Stimulated activated effector memory CD8-positive, alpha-beta T cell treated with anti-CD3 and anti-CD28 coated beads, Interleukin-12 subunit alpha, Interleukin-12 subunit beta, amount 100 ng/mL, for 72 hours (primary cell): ENCODE measurements at regions not wholly inside any gene's neighbourhood (a gene's known extent, or its start where the extent isn't known, plus 50 kb on each side); places are given as distances from the start of the nearest gene placed in this dataset.
"Not testable (repeated sequence)": the region's sequence is repeated elsewhere in the genome, so short reads cannot be mapped to it uniquely, and the experiment has no call there.

Source experiments
- ATAC-seq: fragments of 150-1000 bp; cut with Tn5 transposase; 2 replicates; pipeline ENCODE4 v1.10.0; 2021
- DNase-seq, 2 donors: peaks; one replicate each; pipeline ENCODE4 v3.0.0; 2021 to 2022; ENCODE audit warnings: low spot score in 2 of 2
- H3K27ac Mint-ChIP-seq: one replicate; pipeline ENCODE4 v1.8.0; 2022; ENCODE audit warnings: mild to moderate bottlenecking, mixed read lengths
- H3K36me3 Mint-ChIP-seq: one replicate; pipeline ENCODE4 v1.8.0; 2022; ENCODE audit warnings: mild to moderate bottlenecking, mixed read lengths
- H3K4me1 Mint-ChIP-seq: one replicate; pipeline ENCODE4 v1.8.0; 2022; ENCODE audit warnings: mixed read lengths
- H3K4me3 Mint-ChIP-seq: one replicate; pipeline ENCODE4 v1.8.0; 2022; ENCODE audit warnings: mild to moderate bottlenecking, mixed read lengths
- H3K9me3 Mint-ChIP-seq: one replicate; pipeline ENCODE4 v1.8.0; 2022; ENCODE audit warnings: mixed read lengths

GRCh38 chr10:57161157-57161556 is 800.1 kb upstream of the ZWINT start:
- DNase-seq: no peak
- peaks cover 8% of the 10 kb centered on the region for H3K9me3 Mint-ChIP-seq
- ATAC-seq: no peak
- no peaks in the 10 kb centered on the region for H3K36me3 Mint-ChIP-seq
- H3K4me3 Mint-ChIP-seq: no peak overlapping the region
- no peak overlapping the region for H3K27ac Mint-ChIP-seq
- H3K4me1 Mint-ChIP-seq: no peaks in the 10 kb centered on the region

GRCh38 chr10:57145548-57145947 is 784.5 kb upstream of the ZWINT start:
- Mint-ChIP-seq H3K4me1 (no peaks in the 10 kb centered on the region), H3K4me3 (no peak overlapping the region)

GRCh38 chr10:57142925-57143576 is 782.0 kb upstream of the ZWINT start:
- DNase-seq (no peak), ATAC-seq (no peak)
- H3K9me3 Mint-ChIP-seq: peaks cover 24% of the 10 kb centered on the region
- no peak overlapping the region for H3K27ac Mint-ChIP-seq
- H3K36me3 Mint-ChIP-seq: no peaks in the 10 kb centered on the region
- no peak overlapping the region for H3K4me3 Mint-ChIP-seq
- no peaks in the 10 kb centered on the region for H3K4me1 Mint-ChIP-seq

More at GRCh38 chr10:57145548-57145947, 784.5 kb upstream of the ZWINT start:
- H3K27ac Mint-ChIP-seq: no peak overlapping the region
- no peaks in the 10 kb centered on the region for H3K36me3 Mint-ChIP-seq
- ATAC-seq (no peak), DNase-seq (no peak)
- peaks cover 19% of the 10 kb centered on the region for H3K9me3 Mint-ChIP-seq

GRCh38 chr10:57141708-57142107 is 780.6 kb upstream of the ZWINT start:
- no peaks in the 10 kb centered on the region for H3K4me1 Mint-ChIP-seq
- no peaks in the 10 kb centered on the region for H3K36me3 Mint-ChIP-seq
- H3K4me3 Mint-ChIP-seq: no peak overlapping the region
- H3K27ac Mint-ChIP-seq: no peak overlapping the region
- DNase-seq: no peak
- no peak for ATAC-seq
- peaks cover 18% of the 10 kb centered on the region for H3K9me3 Mint-ChIP-seq

GRCh38 chr10:57119684-57120083 is 758.6 kb upstream of the ZWINT start:
- DNase-seq: no peak
- ATAC-seq: no peak
- Mint-ChIP-seq H3K4me1 (no peaks in the 10 kb centered on the region), H3K9me3 (peaks cover 4% of the 10 kb centered on the region), H3K36me3 (no peaks in the 10 kb centered on the region), H3K4me3 (no peak overlapping the region), H3K27ac (no peak overlapping the region)

- DNase-seq: no peak
- H3K4me3 Mint-ChIP-seq: no peak overlapping the region
Measured at GRCh38 chr10:57113545-57113944, 752.5 kb upstream of the ZWINT start.

GRCh38 chr10:57102236-57102635 is 741.2 kb upstream of the ZWINT start:
- Mint-ChIP-seq H3K4me3 (no peak overlapping the region), H3K36me3 (no peaks in the 10 kb centered on the region), H3K9me3 (peaks cover 20% of the 10 kb centered on the region), H3K4me1 (no peaks in the 10 kb centered on the region), H3K27ac (no peak overlapping the region)
- DNase-seq (no peak), ATAC-seq (no peak)

More at GRCh38 chr10:57113545-57113944, 752.5 kb upstream of the ZWINT start:
- Mint-ChIP-seq H3K36me3 (no peaks in the 10 kb centered on the region), H3K9me3 (peaks cover 12% of the 10 kb centered on the region), H3K4me1 (no peaks in the 10 kb centered on the region), H3K27ac (no peak overlapping the region)
- no peak for ATAC-seq

- no peak overlapping the region for H3K4me3 Mint-ChIP-seq
- H3K36me3 Mint-ChIP-seq: no peaks in the 10 kb centered on the region
- H3K9me3 Mint-ChIP-seq: peaks cover 21% of the 10 kb centered on the region
- ATAC-seq (no peak), DNase-seq (no peak)
- H3K4me1 Mint-ChIP-seq: no peaks in the 10 kb centered on the region
- no peak overlapping the region for H3K27ac Mint-ChIP-seq
Measured at GRCh38 chr10:57098146-57098545, 737.1 kb upstream of the ZWINT start.

GRCh38 chr10:57096044-57096443 is 735.0 kb upstream of the ZWINT start:
- DNase-seq (no peak), ATAC-seq (peak; percentile 8)
- Mint-ChIP-seq H3K4me1 (no peaks in the 10 kb centered on the region), H3K4me3 (no peak overlapping the region), H3K9me3 (peaks cover 17% of the 10 kb centered on the region), H3K36me3 (no peaks in the 10 kb centered on the region), H3K27ac (no peak overlapping the region)

GRCh38 chr10:57094965-57095364 is 733.9 kb upstream of the ZWINT start:
- no peak overlapping the region for H3K27ac Mint-ChIP-seq
- no peak for DNase-seq
- no peaks in the 10 kb centered on the region for H3K4me1 Mint-ChIP-seq
- no peak overlapping the region for H3K4me3 Mint-ChIP-seq
- H3K36me3 Mint-ChIP-seq: no peaks in the 10 kb centered on the region
- H3K9me3 Mint-ChIP-seq: peaks cover 17% of the 10 kb centered on the region
- ATAC-seq: no peak

- Mint-ChIP-seq H3K9me3 (peaks cover 17% of the 10 kb centered on the region), H3K27ac (no peak overlapping the region), H3K36me3 (no peaks in the 10 kb centered on the region), H3K4me1 (no peaks in the 10 kb centered on the region), H3K4me3 (no peak overlapping the region)
- ATAC-seq: no peak
- DNase-seq: no peak
Measured at GRCh38 chr10:57094083-57094482, 733.0 kb upstream of the ZWINT start.

GRCh38 chr10:57053530-57053929 is 692.5 kb upstream of the ZWINT start:
- H3K9me3 Mint-ChIP-seq: peaks cover 28% of the 10 kb centered on the region
- no peaks in the 10 kb centered on the region for H3K36me3 Mint-ChIP-seq
- H3K4me1 Mint-ChIP-seq: no peaks in the 10 kb centered on the region
- DNase-seq: no peak
- no peak overlapping the region for H3K4me3 Mint-ChIP-seq
- no peak for ATAC-seq
- no peak overlapping the region for H3K27ac Mint-ChIP-seq

- no peaks in the 10 kb centered on the region for H3K4me1 Mint-ChIP-seq
- no peak overlapping the region for H3K27ac Mint-ChIP-seq
- ATAC-seq (no peak), DNase-seq (no peak)
- H3K9me3 Mint-ChIP-seq: peaks cover 20% of the 10 kb centered on the region
- H3K36me3 Mint-ChIP-seq: no peaks in the 10 kb centered on the region
- H3K4me3 Mint-ChIP-seq: no peak overlapping the region
Measured at GRCh38 chr10:57049096-57049495, 688.0 kb upstream of the ZWINT start.

GRCh38 chr10:57038531-57038930 is 677.5 kb upstream of the ZWINT start:
- ATAC-seq: no peak
- Mint-ChIP-seq H3K9me3 (peaks cover 20% of the 10 kb centered on the region), H3K27ac (no peak overlapping the region), H3K4me3 (no peak overlapping the region), H3K36me3 (no peaks in the 10 kb centered on the region), H3K4me1 (no peaks in the 10 kb centered on the region)
- no peak for DNase-seq

- no peaks in the 10 kb centered on the region for H3K36me3 Mint-ChIP-seq
- ATAC-seq (no peak), DNase-seq (no peak)
- no peaks in the 10 kb centered on the region for H3K4me1 Mint-ChIP-seq
- H3K9me3 Mint-ChIP-seq: peaks cover 29% of the 10 kb centered on the region
- H3K4me3 Mint-ChIP-seq: no peak overlapping the region
- H3K27ac Mint-ChIP-seq: no peak overlapping the region
Measured at GRCh38 chr10:57035310-57035709, 674.3 kb upstream of the ZWINT start.

GRCh38 chr10:57032301-57032700 is 671.2 kb upstream of the ZWINT start:
- H3K4me1 Mint-ChIP-seq: not testable (repeated sequence)

GRCh38 chr10:57031346-57031745 is 670.3 kb upstream of the ZWINT start:
- ATAC-seq (no peak), DNase-seq (no peak)
- Mint-ChIP-seq H3K9me3 (peaks cover 22% of the 10 kb centered on the region), H3K36me3 (no peaks in the 10 kb centered on the region), H3K27ac (no peak overlapping the region), H3K4me3 (no peak overlapping the region), H3K4me1 (no peaks in the 10 kb centered on the region)

More at GRCh38 chr10:57032301-57032700, 671.2 kb upstream of the ZWINT start:
- not testable (repeated sequence) for H3K4me3 Mint-ChIP-seq, H3K36me3 Mint-ChIP-seq, ATAC-seq, DNase-seq, H3K27ac Mint-ChIP-seq
- peaks cover 24% of the 10 kb centered on the region for H3K9me3 Mint-ChIP-seq
